GM18870 (cell line): ENCODE measurements at regions not wholly inside any gene's neighbourhood (a gene's known extent, or its start where the extent isn't known, plus 50 kb on each side); places are given as distances from the start of the nearest gene placed in this dataset.

Source experiments
- ATAC-seq: cut with Tn5 transposase; IDR thresholded peaks from one replicate; pipeline ENCODE4 v1.9.1; 2021; ENCODE audit warnings: moderate library complexity; ENCODE audit not compliant: unreplicated experiment

- ATAC-seq: no peak
These were observed 300.7 kb upstream of the TNRC6C start for GRCh38 chr17:77657839-77658238.

DNA sequence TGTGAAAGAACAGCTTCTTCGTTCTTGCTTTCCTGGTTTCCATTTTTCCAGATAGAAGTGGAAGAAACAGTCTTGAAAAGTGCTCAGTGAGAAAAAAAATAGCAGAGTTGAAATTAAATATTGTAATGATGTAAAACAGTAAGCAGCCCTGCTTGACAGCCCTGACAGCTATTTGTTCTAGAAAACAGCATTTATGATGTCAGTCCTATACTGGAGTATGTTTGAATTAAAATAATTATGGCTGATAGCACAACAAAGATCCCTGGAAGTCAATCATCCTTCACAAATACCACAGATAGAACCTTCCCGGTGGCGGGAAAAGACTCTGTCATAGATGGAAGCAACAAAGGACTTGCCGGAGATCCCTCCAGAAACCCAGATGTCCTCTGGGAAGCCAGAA lies 298.0 kb upstream of the TNRC6C start:
- no peak for ATAC-seq

- ATAC-seq: no peak
These were observed 295.7 kb upstream of the TNRC6C start for GRCh38 chr17:77662833-77663232.

- ATAC-seq: no peak
These were observed 294.3 kb upstream of the TNRC6C start for GRCh38 chr17:77664097-77664729.

DNA sequence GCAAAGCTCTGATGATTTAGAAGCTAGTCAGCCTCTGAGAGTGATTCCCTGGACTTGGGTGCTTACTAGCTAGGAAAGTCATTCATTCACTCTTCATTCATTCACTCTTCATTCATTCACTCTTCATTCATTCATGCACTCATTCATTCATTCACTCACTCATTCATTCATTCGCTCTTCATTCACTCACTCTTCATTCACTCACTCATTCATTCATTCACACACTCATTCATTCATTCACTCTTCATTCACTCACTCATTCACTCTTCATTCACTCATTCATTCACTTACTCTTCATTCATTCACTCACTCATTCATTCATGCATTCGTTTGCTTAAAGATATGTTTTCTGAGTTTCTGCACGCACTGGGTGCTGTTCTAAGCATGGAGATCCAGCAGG lies 292.7 kb upstream of the TNRC6C start:
- ATAC-seq: no peak

GRCh38 chr17:77666462-77666861 lies 292.0 kb upstream of the TNRC6C start:
- no peak for ATAC-seq

- no peak for ATAC-seq
These were observed 291.6 kb upstream of the TNRC6C start for GRCh38 chr17:77666881-77667395.

DNA sequence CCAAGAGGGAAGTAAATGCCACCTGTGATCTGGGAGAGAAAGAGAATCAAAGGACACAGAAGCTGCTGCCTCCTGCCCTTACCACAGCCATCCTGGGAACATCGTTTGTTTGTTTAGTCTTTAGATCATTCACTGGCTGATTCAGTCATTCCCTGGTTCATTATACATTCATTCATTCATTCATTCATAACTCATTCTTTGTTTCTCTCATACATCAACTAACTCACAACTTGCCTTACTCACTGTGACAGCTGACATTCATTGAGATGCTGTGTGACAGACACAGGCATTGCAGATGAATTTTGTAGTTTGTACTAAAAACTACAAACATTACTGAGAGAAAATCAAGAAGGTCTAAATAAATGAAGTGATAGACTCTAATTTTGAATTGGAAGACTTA lies 291.0 kb upstream of the TNRC6C start:
- no peak for ATAC-seq

DNA sequence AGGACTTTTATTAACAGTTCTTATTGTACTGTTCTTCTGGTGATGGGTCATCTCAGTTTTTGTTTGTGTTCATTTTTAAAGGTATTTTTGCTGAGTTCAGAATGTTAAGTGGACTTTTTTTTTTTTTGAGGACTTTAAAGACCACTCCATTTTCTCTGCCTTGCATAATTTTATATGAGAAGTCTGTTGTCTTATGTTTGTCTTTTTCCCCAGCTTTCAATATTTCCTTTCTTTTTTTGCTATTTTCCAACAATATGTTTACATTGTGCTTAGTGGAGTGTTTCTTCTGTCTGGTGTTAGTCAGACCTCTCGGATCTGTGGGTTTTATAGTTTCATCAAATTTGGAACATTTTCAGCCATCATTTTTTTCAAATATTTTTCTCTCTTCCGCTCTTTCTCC lies 290.0 kb upstream of the TNRC6C start:
- ATAC-seq: no peak

- no peak for ATAC-seq
These were observed 288.3 kb upstream of the TNRC6C start for GRCh38 chr17:77670173-77670572.

- ATAC-seq: no peak
These were observed 284.1 kb upstream of the TNRC6C start for GRCh38 chr17:77674358-77674757.

GRCh38 chr17:77675411-77675810 lies 283.1 kb upstream of the TNRC6C start:
- ATAC-seq: no peak

DNA sequence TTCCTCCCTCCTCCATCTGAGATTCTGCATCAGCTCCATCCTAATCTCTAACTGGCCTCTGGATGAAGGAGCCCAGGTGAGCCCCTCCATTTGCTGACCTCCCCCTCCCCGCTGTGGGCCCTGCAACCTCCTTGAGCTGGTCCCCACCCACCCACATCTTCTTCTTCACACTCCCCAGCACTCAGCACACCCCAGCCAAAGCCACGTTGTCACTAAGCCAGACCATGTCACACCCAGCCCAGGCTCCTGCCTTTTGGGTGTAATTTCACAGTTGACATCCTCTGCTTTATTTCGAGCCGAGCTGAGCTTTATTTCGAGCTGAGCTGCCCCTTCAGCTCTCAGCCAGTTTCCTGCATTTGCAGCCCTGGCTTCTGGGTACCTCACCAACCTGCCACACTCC lies 282.7 kb upstream of the TNRC6C start:
- ATAC-seq: no peak

- no peak for ATAC-seq
These were observed 282.3 kb upstream of the TNRC6C start for GRCh38 chr17:77676237-77676661.

DNA sequence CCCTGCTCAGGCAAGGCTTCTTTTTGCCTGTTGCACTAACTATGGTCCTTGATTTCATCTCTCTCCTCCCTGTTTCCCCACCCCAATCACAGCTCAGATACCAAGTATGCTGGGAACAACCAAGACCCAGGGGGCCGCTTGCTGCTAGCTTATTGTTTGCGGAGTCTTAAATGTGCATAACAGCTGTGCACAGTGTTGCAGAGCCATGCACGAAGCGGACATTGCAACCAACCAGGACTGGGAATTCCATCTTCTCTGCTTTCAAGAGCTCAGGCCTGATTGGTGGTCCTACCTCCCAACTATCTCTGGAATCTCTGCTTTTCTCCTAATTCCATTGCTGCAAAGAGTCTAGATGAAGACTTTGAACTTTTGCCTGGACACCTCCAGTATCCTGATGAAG lies 281.3 kb upstream of the TNRC6C start:
- no peak for ATAC-seq

DNA sequence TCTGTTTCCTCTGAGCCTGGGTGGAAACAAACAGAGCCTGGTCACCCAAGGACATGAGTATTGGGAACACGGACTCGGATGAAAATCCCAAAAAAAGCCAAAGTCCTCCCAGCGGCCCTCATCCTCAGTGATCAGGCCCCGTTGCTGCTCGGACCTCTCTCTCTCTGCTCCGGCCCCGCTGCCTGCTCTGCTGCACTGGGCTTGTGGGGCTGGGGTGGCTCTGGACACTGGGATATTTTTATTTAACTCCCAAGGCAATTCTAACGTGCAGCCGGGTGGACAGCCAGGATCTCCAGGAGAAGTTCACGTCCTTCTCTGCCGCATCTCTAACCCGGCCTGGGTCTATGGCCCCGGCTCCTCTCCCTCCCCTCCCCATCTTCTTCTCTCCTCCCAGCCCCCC lies 280.9 kb upstream of the TNRC6C start:
- no peak for ATAC-seq

DNA sequence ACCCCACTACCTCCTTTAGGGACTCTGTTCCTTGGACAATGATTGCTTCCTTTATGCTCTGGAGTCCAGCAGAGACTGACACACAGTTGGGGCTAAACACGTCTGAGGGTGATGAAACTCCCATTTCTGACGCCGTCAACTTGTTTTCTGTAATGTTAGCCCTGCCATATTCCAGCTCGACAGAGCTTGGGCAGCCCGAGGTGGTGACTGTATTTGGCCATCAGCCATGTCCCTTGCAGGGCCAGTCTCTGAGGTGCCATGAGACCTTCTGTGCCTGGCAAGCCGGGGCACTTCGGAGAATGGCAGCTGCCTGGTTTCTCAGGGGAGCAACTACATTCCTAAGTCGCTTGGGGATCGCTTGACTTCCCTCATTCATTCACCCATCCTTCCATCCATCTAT lies 278.9 kb upstream of the TNRC6C start:
- no peak for ATAC-seq

- no peak for ATAC-seq
These were observed 276.6 kb upstream of the TNRC6C start for GRCh38 chr17:77681861-77682260.

DNA sequence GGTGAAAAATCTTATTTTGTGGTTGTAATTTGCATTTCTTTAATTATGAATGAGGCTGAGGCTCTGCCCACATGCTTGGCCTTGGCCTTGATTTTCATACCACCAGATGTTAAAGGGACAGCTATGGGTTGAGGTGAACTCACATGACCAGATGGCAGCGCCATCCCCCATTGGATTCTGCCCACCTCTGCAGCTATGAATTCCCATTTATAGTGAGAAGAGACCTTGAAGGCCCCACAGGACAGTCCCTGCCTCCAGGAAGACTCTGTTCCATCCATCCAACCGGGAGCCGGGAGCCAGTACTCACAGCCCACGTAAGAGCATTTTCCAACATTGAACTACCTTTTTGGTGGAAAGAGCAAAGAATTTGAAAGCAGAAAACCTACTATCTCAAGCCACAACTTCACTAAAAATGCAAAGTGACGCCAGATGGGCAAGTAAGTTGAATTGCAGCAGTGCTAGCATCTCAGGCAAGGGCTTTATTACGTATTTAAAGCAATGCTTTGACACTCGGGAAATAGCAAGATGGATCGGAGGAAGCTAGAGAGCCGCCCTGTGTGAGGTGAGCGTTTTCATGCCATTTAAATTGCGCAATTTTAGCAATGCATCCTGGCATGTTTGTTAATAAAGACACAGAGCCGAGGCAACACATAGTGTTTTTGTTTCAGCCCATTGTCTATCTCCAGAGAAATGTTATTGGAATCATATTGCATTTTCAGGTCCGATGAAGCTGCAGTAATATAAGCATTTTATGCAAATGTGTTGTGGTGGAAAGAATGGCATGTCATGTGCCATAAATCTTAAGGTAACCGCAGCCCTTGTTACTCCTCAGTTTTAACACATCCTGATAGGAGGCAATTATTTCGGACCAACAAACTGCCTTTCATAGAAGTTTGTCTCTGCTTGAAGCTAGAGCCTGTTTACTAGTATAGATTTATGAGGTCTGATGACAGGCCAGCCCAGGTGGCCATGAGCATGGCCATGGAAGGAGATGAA lies 273.4 kb upstream of the TNRC6C start:
- ATAC-seq: no peak

DNA sequence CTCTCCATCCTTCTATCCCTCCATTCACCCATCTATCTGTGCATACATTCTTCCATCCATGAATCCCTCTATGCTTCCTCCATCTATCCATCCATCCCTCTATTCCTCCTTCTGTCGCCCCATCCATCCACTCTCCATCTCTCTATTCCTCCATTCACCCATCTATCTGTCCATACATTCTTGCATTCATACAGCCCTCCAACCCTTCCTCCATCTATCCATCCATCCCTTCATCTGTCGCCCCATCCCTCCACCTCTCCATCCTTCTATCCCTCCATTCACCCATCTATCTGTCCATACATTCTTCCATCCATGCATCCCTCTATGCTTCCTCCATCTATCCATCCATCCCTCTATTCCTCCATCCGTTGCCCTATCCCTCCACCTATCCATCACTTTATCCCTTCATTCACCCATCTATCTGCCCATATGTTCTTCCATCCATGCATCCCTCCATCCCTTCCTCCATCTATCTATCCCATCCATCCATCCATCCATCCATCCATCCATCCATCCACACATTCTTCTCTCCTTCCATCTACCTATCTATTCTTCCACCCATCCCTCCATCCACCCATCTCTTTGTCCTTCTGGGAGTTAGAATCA lies 272.5 kb upstream of the TNRC6C start:
- ATAC-seq: no peak

GRCh38 chr17:77686903-77687302 lies 271.6 kb upstream of the TNRC6C start:
- no peak for ATAC-seq

GRCh38 chr17:77687417-77687816 lies 271.1 kb upstream of the TNRC6C start:
- ATAC-seq: no peak
